SK-N-SH (cell line): ENCODE measurements at regions not wholly inside any gene's neighbourhood (a gene's known extent, or its start where the extent isn't known, plus 50 kb on each side); places are given as distances from the start of the nearest gene placed in this dataset.

Experiments used
- CTCF ChIA-PET: fragments of 300-600, 350-600 bp; formaldehyde crosslinking; extraction: SDS; loops from one replicate; lab custom pipeline; 2021; lab: Yijun Ruan, JAX
- POLR2A ChIA-PET: fragments of 350-600 bp; sonication (Branson Sonifier 250); formaldehyde crosslinking; extraction: SDS; loops from one replicate; lab custom pipeline; 2020; ENCODE audit warnings: antibody characterized with exemption, inconsistent platforms; lab: Yijun Ruan, JAX
- DNase-seq: peaks from one replicate; pipeline ENCODE4 v3.0.0; 2012
- H2AFZ ChIP-seq: fragments of 200-600 bp; sonication (generic); 2 replicates; pipeline ENCODE4 v1.8.1; 2016; ENCODE audit warnings: antibody characterized with exemption, mild to moderate bottlenecking, low read depth
- H3F3A ChIP-seq: fragments of 200-600 bp; sonication (generic); replicated peaks from 2 replicates; pipeline ENCODE3; 2016; ENCODE audit warnings: antibody characterized with exemption, mild to moderate bottlenecking; ENCODE audit not compliant: insufficient read depth
- H3K27ac ChIP-seq, 2 experiments: fragments of 200-500 bp in 1 of 2; fragments of 200-600 bp in 1 of 2; sonication (Bioruptor generic) in 1 of 2; sonication (generic), shearing (Covaris generic) in 1 of 2; 2 replicates each; pipeline versions ENCODE4 v1.5.1 to v1.6.1; 2014 to 2016; ENCODE audit warnings: low read depth in 2 of 2, inconsistent platforms in 1 of 2, low read length in 1 of 2, mild to moderate bottlenecking in 1 of 2, mixed read lengths in 1 of 2
- H3K27me3 ChIP-seq: fragments of 200-600 bp; sonication (generic), shearing (Covaris generic); 2 replicates; pipeline ENCODE4 v1.6.1; 2016; ENCODE audit warnings: mixed run types; ENCODE audit not compliant: insufficient read depth
- H3K36me3 ChIP-seq, 2 experiments: fragments of 200-500 bp in 1 of 2; fragments of 200-600 bp in 1 of 2; sonication (Bioruptor generic) in 1 of 2; sonication (generic) in 1 of 2; replicated peaks in 1 of 2; 2 replicates each; pipeline versions ENCODE3 to v1.5.1; 2014 to 2016; ENCODE audit warnings: low read length in 1 of 2, mild to moderate bottlenecking in 1 of 2; ENCODE audit not compliant: insufficient read depth in 2 of 2, control insufficient read depth in 1 of 2
- H3K4me1 ChIP-seq, 2 experiments: fragments of 200-500 bp in 1 of 2; fragments of 200-600 bp in 1 of 2; sonication (Bioruptor generic) in 1 of 2; sonication (generic), shearing (Covaris generic) in 1 of 2; 2 replicates each; pipeline versions ENCODE4 v1.5.1 to v1.6.1; 2014 to 2016; ENCODE audit warnings: low read depth in 1 of 2, low read length in 1 of 2, mixed run types in 1 of 2; ENCODE audit not compliant: insufficient read depth in 2 of 2, control insufficient read depth in 1 of 2
- H3K4me2 ChIP-seq: fragments of 200-600 bp; sonication (generic), shearing (Covaris generic); 2 replicates; pipeline ENCODE4 v1.6.1; 2017; ENCODE audit warnings: mixed run types
- H3K4me3 ChIP-seq, 2 experiments: fragments of 200-500 bp in 1 of 2; fragments of 200-600 bp in 1 of 2; sonication (Bioruptor generic) in 1 of 2; sonication (generic), shearing (Covaris generic) in 1 of 2; 2 replicates each; pipeline versions ENCODE4 v1.5.1 to v1.8.1; 2014 to 2016; ENCODE audit warnings: low read depth in 2 of 2, inconsistent platforms in 1 of 2, low read length in 1 of 2, mild to moderate bottlenecking in 1 of 2, mixed read lengths in 1 of 2, moderate library complexity in 1 of 2
- H3K79me2 ChIP-seq: fragments of 200-600 bp; sonication (generic); 2 replicates; pipeline ENCODE4 v1.8.1; 2017; ENCODE audit warnings: mild to moderate bottlenecking; ENCODE audit not compliant: insufficient read depth
- H3K9ac ChIP-seq: fragments of 200-600 bp; sonication (generic); 2 replicates; pipeline ENCODE4 v1.6.1; 2017; ENCODE audit warnings: mixed run types
- H3K9me2 ChIP-seq: fragments of 200-600 bp; sonication (generic); 2 replicates; pipeline ENCODE4 v1.6.1; 2017; ENCODE audit warnings: mixed run types
- H3K9me3 ChIP-seq: fragments of 200-600 bp; sonication (generic); 2 replicates; pipeline ENCODE4 v1.6.1; 2017; ENCODE audit warnings: mixed run types, mild to moderate bottlenecking, moderate library complexity
- H4K20me1 ChIP-seq: fragments of 200-600 bp; sonication (generic); 2 replicates; pipeline ENCODE4 v1.6.1; 2017; ENCODE audit warnings: mild to moderate bottlenecking, mixed run types; ENCODE audit not compliant: insufficient read depth
- FOXJ3 ChIP-seq: sonication (generic); formaldehyde crosslinking; IDR thresholded peaks from 2 replicates; pipeline ENCODE4 v1.5.1; 2020; ENCODE audit warnings: mild to moderate bottlenecking, missing genetic modification reagents
- GABPA ChIP-seq: IDR thresholded peaks from 2 replicates; pipeline ENCODE4 v1.4.0; 2012; ENCODE audit warnings: low read depth, mild to moderate bottlenecking
- JUND ChIP-seq: IDR thresholded peaks from 2 replicates; pipeline ENCODE4 v1.4.0; 2012
- MAX ChIP-seq: IDR thresholded peaks from 2 replicates; pipeline ENCODE4 v1.4.0; 2012; ENCODE audit warnings: low read depth
- PBX3 ChIP-seq: IDR thresholded peaks from 2 replicates; pipeline ENCODE4; 2012
- POLR2AphosphoS5 ChIP-seq: IDR thresholded peaks from 2 replicates; pipeline ENCODE4 v1.6.1; 2012; ENCODE audit warnings: low read depth, low read length
- REST ChIP-seq: IDR thresholded peaks from 2 replicates; pipeline ENCODE4 v1.6.1; 2012; ENCODE audit warnings: mild to moderate bottlenecking, low read depth, low read length, moderate library complexity
- SMC3 ChIP-seq: IDR thresholded peaks from 2 replicates; pipeline ENCODE4 v1.6.1; 2012; ENCODE audit warnings: low read depth, low read length, improper control_type of control experiment
- TAF1 ChIP-seq: IDR thresholded peaks from 2 replicates; pipeline ENCODE4 v1.6.1; 2012; ENCODE audit warnings: low read depth, mild to moderate bottlenecking, low read length, moderate library complexity, borderline replicate concordance
- USF1 ChIP-seq: IDR thresholded peaks from 2 replicates; pipeline ENCODE4 v1.4.0; 2012; ENCODE audit warnings: low read depth, borderline replicate concordance
- ZBTB33 ChIP-seq: IDR thresholded peaks from 2 replicates; pipeline ENCODE4 v1.4.0; 2012; ENCODE audit warnings: low read depth, borderline replicate concordance

- ChIA-PET POLR2A (no interaction called here), CTCF (no interaction called here)
- no peak overlapping the region for H3K4me3 ChIP-seq
- no peaks in the 10 kb centered on the region for H3F3A ChIP-seq
- no peak for TF ChIP-seq TAF1
- no peak for TF ChIP-seq FOXJ3 (CRISPR knock-in tag)
- TF ChIP-seq POLR2AphosphoS5: no peak
- no peak for TF ChIP-seq REST
- no peak for TF ChIP-seq JUND
- no peak for TF ChIP-seq SMC3
- no peak for TF ChIP-seq ZBTB33
- no peak for TF ChIP-seq USF1
- TF ChIP-seq PBX3: no peak
- TF ChIP-seq MAX: no peak
- TF ChIP-seq GABPA: no peak
- no peak overlapping the region for H2AFZ ChIP-seq
- no peaks in the 10 kb centered on the region for H3K27me3 ChIP-seq
- no peak overlapping the region for H3K4me2 ChIP-seq
- no peaks in the 10 kb centered on the region for H3K36me3 ChIP-seq
- H3K79me2 ChIP-seq: no peaks in the 10 kb centered on the region
- no peak overlapping the region for H3K9ac ChIP-seq
- no peaks in the 10 kb centered on the region for H3K4me1 ChIP-seq
- H4K20me1 ChIP-seq: no peaks in the 10 kb centered on the region
- H3K9me2 ChIP-seq: 0 out of 2 replicates have a peak, but pooled peaks cover 2% of the 10 kb centered on the region
- no peak overlapping the region for H3K27ac ChIP-seq
- no peaks in the 10 kb centered on the region for H3K9me3 ChIP-seq
- no peak for DNase-seq
These were observed 1161.9 kb downstream of the PCDH19 start for GRCh38 chrX:99248180-99248579.
